ENCODE measurements at regions not wholly inside any gene's neighbourhood (a gene's known extent, or its start where the extent isn't known, plus 50 kb on each side); places are given as distances from the start of the nearest gene placed in this dataset.

GRCh38 chr21:15281714-15282113 is 216.9 kb upstream of the NRIP1 start:
- H3K27ac ChIP-seq: 0 out of 2 replicates have a peak overlapping the region, but pooled peaks have one; percentile 72
- no peak for TF ChIP-seq CTCF (IDR thresholded peaks at IDR 0.05)
- no peak for TF ChIP-seq ZFX (IDR thresholded peaks at IDR 0.05; ENCODE audit: borderline replicate concordance)

GRCh38 chr21:15282665-15283064 is 217.9 kb upstream of the NRIP1 start:
- peak overlapping the region; percentile 72 for H3K27ac ChIP-seq
- TF ChIP-seq CTCF (IDR thresholded peaks at IDR 0.05): no peak

GRCh38 chr21:15283138-15283537 is 218.3 kb upstream of the NRIP1 start:
- H3K27ac ChIP-seq: peak overlapping the region; percentile 72
- TF ChIP-seq ZFX (IDR thresholded peaks at IDR 0.05; ENCODE audit: borderline replicate concordance) (no peak), CTCF (IDR thresholded peaks at IDR 0.05) (no peak)

- no peak for TF ChIP-seq CTCF (IDR thresholded peaks at IDR 0.05)
- H3K27ac ChIP-seq: peak overlapping the region; percentile 72
Measured at GRCh38 chr21:15283789-15284188, 219.0 kb upstream of the NRIP1 start.

GRCh38 chr21:15285556-15285955 is 220.8 kb upstream of the NRIP1 start:
- TF ChIP-seq CTCF (IDR thresholded peaks at IDR 0.05) (no peak), ZFX (IDR thresholded peaks at IDR 0.05; ENCODE audit: borderline replicate concordance) (no peak)
- no peak overlapping the region for H3K27ac ChIP-seq

GRCh38 chr21:15289246-15289645 is 224.4 kb upstream of the NRIP1 start:
- TF ChIP-seq ZFX (IDR thresholded peaks at IDR 0.05; ENCODE audit: borderline replicate concordance): no peak
- no peak for TF ChIP-seq CTCF (IDR thresholded peaks at IDR 0.05)

GRCh38 chr21:15289896-15290841 is 225.4 kb upstream of the NRIP1 start:
- TF ChIP-seq ZFX (IDR thresholded peaks at IDR 0.05; ENCODE audit: borderline replicate concordance) (no peak), CTCF (IDR thresholded peaks at IDR 0.05) (no peak)
- no peak overlapping the region for H3K27ac ChIP-seq

More at GRCh38 chr21:15289246-15289645, 224.4 kb upstream of the NRIP1 start:
- no peak overlapping the region for H3K27ac ChIP-seq
